ENCODE measurements at regions not wholly inside any gene's neighbourhood (a gene's known extent, or its start where the extent isn't known, plus 50 kb on each side); places are given as distances from the start of the nearest gene placed in this dataset.
A peak's percentile ranks its signal among the peaks of the same experiment; 100 is the strongest.

GRCh38 chr7:131956864-131957263 is 400.4 kb upstream of the PODXL start:
- no peak for DNase-seq (ENCODE audit: low read depth)
- no peak for TF ChIP-seq CTCF (conservative IDR thresholded peaks at IDR 0.05; ENCODE audit: control insufficient read depth, insufficient read depth, low read depth, low read length)
- H3K4me3 ChIP-seq (ENCODE audit: control insufficient read depth, low read depth, low read length) = no peak overlapping the region

DNA sequence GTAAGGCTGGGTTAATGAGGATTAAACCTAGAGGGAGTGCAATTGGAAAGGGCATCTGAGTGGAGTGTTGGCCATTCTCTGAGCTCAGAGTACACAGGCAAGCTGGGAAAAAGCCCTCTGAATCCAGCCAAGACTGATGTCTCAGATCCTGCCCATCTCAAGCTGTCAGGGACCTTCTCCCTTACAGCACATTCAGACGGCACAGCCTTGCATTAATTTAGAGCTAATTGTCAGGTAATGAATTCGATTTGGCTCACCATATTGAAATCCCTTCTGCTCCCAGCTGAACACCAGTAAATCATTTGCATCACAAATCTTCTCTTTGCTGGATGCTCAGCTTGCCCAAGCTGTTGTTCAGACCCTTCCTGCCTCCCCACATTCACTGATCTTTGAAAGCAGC is 399.3 kb upstream of the PODXL start:
- no peak for DNase-seq (ENCODE audit: low read depth)
- TF ChIP-seq CTCF (conservative IDR thresholded peaks at IDR 0.05; ENCODE audit: control insufficient read depth, insufficient read depth, low read depth, low read length) = no peak
- no peak overlapping the region for H3K4me3 ChIP-seq (ENCODE audit: control insufficient read depth, low read depth, low read length)

GRCh38 chr7:131953184-131953583 is 396.8 kb upstream of the PODXL start:
- H3K4me3 ChIP-seq (ENCODE audit: control insufficient read depth, low read depth, low read length) = no peak overlapping the region
- no peak for DNase-seq (ENCODE audit: low read depth)
- TF ChIP-seq CTCF (conservative IDR thresholded peaks at IDR 0.05; ENCODE audit: control insufficient read depth, insufficient read depth, low read depth, low read length) = no peak

GRCh38 chr7:131952365-131952764 is 395.9 kb upstream of the PODXL start:
- TF ChIP-seq CTCF (conservative IDR thresholded peaks at IDR 0.05; ENCODE audit: control insufficient read depth, insufficient read depth, low read depth, low read length) = no peak
- no peak for DNase-seq (ENCODE audit: low read depth)

DNA sequence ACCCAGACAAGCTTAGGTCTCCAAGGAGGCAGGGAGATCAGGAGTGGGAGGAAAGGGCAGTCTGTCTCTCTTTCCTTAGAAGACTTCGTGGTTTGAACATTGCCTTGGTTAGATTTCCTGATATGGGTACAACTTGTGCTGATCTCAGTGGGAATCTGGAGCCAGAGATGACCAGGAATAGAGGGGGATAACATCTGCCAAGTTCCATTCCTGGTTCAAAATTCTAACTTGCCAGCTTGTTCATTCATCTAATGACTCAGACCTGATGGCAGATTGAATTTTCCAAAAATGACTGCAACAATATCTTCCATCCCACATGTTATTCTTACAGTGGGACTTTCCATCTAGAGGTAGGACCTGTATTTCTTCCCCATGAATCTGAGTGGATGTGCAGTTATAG is 394.3 kb upstream of the PODXL start:
- H3K4me3 ChIP-seq (ENCODE audit: control insufficient read depth, low read depth, low read length) = no peak overlapping the region
- peak; percentile 5 for DNase-seq (ENCODE audit: low read depth)
- TF ChIP-seq CTCF (conservative IDR thresholded peaks at IDR 0.05; ENCODE audit: control insufficient read depth, insufficient read depth, low read depth, low read length) = no peak

More at GRCh38 chr7:131952365-131952764, 395.9 kb upstream of the PODXL start:
- no peak overlapping the region for H3K4me3 ChIP-seq (ENCODE audit: control insufficient read depth, low read depth, low read length)

DNA sequence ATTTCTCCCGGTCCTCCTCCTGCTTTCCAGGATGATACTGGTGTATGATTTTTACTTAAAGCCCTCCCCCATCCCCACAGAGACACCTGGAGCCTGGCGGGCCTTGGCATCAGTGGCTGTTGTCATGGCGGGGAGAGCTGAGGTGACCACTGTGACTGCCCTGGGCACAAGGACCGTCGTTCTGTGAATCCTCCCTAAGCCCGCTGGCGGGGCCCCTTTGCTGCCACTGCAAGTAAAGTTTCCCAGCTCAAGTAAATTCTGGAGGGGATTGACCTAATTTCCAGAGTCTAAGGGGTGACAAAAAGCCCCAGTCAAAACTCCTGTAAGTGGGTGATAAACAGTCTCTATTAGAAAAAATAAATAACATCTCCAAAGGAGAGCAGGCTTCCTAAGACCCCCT is 393.2 kb upstream of the PODXL start:
- H3K4me3 ChIP-seq (ENCODE audit: control insufficient read depth, low read depth, low read length) = no peak overlapping the region
- DNase-seq (ENCODE audit: low read depth) = no peak
- TF ChIP-seq CTCF (conservative IDR thresholded peaks at IDR 0.05; ENCODE audit: control insufficient read depth, insufficient read depth, low read depth, low read length) = no peak

GRCh38 chr7:131948434-131949053 is 392.1 kb upstream of the PODXL start:
- peak; percentile 33 for DNase-seq (ENCODE audit: low read depth)
- no peak for TF ChIP-seq CTCF (conservative IDR thresholded peaks at IDR 0.05; ENCODE audit: control insufficient read depth, insufficient read depth, low read depth, low read length)
- no peak overlapping the region for H3K4me3 ChIP-seq (ENCODE audit: control insufficient read depth, low read depth, low read length)

Data from fibroblast of mammary gland (primary cell).